ENCODE measurements at regions not wholly inside any gene's neighbourhood (a gene's known extent, or its start where the extent isn't known, plus 50 kb on each side); places are given as distances from the start of the nearest gene placed in this dataset.

DNA sequence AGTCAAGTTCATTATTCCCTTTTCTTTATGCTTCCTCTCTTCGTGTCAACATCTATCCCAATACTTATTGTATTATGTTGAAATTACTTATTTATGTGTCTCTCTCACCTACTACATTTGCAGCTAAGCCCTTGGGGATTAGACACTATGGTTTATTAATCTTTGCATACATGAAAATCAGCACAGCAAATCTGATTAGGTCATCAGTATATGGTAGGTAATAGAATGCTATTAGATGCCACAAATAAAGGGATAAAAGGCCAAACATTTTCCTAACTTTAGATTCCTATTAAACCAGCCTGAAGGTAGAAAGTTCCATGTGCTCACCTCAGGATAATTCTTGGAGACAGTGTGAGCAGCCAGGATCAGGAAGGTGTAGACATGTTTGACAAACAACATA is 490.1 kb upstream of the MPDZ start:
- TF ChIP-seq, protein P1, sequence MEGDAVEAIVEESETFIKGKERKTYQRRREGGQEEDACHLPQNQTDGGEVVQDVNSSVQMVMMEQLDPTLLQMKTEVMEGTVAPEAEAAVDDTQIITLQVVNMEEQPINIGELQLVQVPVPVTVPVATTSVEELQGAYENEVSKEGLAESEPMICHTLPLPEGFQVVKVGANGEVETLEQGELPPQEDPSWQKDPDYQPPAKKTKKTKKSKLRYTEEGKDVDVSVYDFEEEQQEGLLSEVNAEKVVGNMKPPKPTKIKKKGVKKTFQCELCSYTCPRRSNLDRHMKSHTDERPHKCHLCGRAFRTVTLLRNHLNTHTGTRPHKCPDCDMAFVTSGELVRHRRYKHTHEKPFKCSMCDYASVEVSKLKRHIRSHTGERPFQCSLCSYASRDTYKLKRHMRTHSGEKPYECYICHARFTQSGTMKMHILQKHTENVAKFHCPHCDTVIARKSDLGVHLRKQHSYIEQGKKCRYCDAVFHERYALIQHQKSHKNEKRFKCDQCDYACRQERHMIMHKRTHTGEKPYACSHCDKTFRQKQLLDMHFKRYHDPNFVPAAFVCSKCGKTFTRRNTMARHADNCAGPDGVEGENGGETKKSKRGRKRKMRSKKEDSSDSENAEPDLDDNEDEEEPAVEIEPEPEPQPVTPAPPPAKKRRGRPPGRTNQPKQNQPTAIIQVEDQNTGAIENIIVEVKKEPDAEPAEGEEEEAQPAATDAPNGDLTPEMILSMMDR (IDR thresholded peaks at IDR 0.05): no peak
- no peak for TF ChIP-seq EZH2 (IDR thresholded peaks at IDR 0.05; ENCODE audit: borderline replicate concordance, insufficient read depth, low read depth, low read length, poor library complexity, severe bottlenecking)

Measured in B cell (primary cell).